HEK293 (cell line): ENCODE measurements at regions not wholly inside any gene's neighbourhood (a gene's known extent, or its start where the extent isn't known, plus 50 kb on each side); places are given as distances from the start of the nearest gene placed in this dataset.

ENCODE experiments used
- CTCF ChIA-PET: fragments of 350-600 bp; formaldehyde crosslinking; extraction: SDS; loops from one replicate; lab custom pipeline; 2021; ENCODE audit warnings: antibody characterized with exemption; lab: Yijun Ruan, JAX
- POLR2A ChIA-PET: fragments of 300-600 bp; formaldehyde crosslinking; extraction: SDS; loops from one replicate; lab custom pipeline; 2020; ENCODE audit warnings: antibody characterized with exemption, inconsistent platforms; lab: Yijun Ruan, JAX
- H3K27ac ChIP-seq: fragments of 200-500 bp; sonication (Bioruptor generic); 2 replicates; pipeline ENCODE4 v1.5.1; 2014; ENCODE audit warnings: low read depth, low read length, control low read depth, inconsistent platforms; ENCODE audit errors: extremely low read depth
- H3K36me3 ChIP-seq, 2 experiments: fragments of 200-500 bp in 1 of 2; sonication (Bioruptor generic) in 1 of 2; 1 replicate in 1 of 2; 2 replicates in 1 of 2; pipeline ENCODE4 v1.5.1; 2014 to 2017; ENCODE audit warnings: inconsistent platforms in 2 of 2, low read length in 2 of 2; ENCODE audit not compliant: control insufficient read depth in 2 of 2, insufficient read depth in 1 of 2
- H3K4me1 ChIP-seq: fragments of 200-500 bp; sonication (Bioruptor generic); 2 replicates; pipeline ENCODE4 v1.5.1; 2014; ENCODE audit warnings: mild to moderate bottlenecking, low read length, inconsistent platforms; ENCODE audit not compliant: control insufficient read depth, insufficient read depth
- H3K4me3 ChIP-seq: 2 replicates; pipeline ENCODE4 v1.5.1; 2011; ENCODE audit warnings: low read depth, mild to moderate bottlenecking, control low read depth, low read length, moderate library complexity
- H3K9me3 ChIP-seq: fragments of 200-500 bp; sonication (Bioruptor generic); 2 replicates; pipeline ENCODE4 v1.5.1; 2014; ENCODE audit warnings: low read depth, low read length, inconsistent platforms; ENCODE audit not compliant: control insufficient read depth, insufficient read depth
- BCL6B ChIP-seq: fragments of 450-650 bp; formaldehyde crosslinking; IDR thresholded peaks from 2 replicates; pipeline ENCODE4 v1.5.1; 2017; ENCODE audit warnings: missing biosample characterization, missing genetic modification characterization
- HIC1 ChIP-seq: fragments of 450-650 bp; formaldehyde crosslinking; IDR thresholded peaks from 2 replicates; pipeline ENCODE4 v1.5.1; 2016; ENCODE audit warnings: missing biosample characterization, missing genetic modification characterization
- KLF8 ChIP-seq: fragments of 450-650 bp; formaldehyde crosslinking; IDR thresholded peaks from 2 replicates; pipeline ENCODE4 v1.5.1; 2016; ENCODE audit warnings: missing biosample characterization, missing genetic modification characterization
- PRDM1 ChIP-seq: fragments of 450-650 bp; formaldehyde crosslinking; IDR thresholded peaks from 2 replicates; pipeline ENCODE4; 2016; ENCODE audit warnings: missing biosample characterization, missing genetic modification characterization
- SETDB1 ChIP-seq: IDR thresholded peaks from one replicate; pipeline ENCODE4 v1.6.1; 2017; ENCODE audit warnings: mild to moderate bottlenecking, low read length, moderate library complexity, mixed read lengths; ENCODE audit not compliant: insufficient read length
- SP3 ChIP-seq: fragments of 450-650 bp; formaldehyde crosslinking; IDR thresholded peaks from 2 replicates; pipeline ENCODE4 v1.5.1; 2016; ENCODE audit warnings: missing biosample characterization, missing genetic modification characterization
- YY1 ChIP-seq: fragments of 450-650 bp; formaldehyde crosslinking; IDR thresholded peaks from 2 replicates; pipeline ENCODE4 v1.5.1; 2018; ENCODE audit warnings: missing biosample characterization, missing genetic modification characterization
- ZBTB20 ChIP-seq: fragments of 450-650 bp; formaldehyde crosslinking; IDR thresholded peaks from 2 replicates; pipeline ENCODE4 v1.5.1; 2016; ENCODE audit warnings: missing biosample characterization, missing genetic modification characterization
- ZBTB6 ChIP-seq: fragments of 450-650 bp; formaldehyde crosslinking; IDR thresholded peaks from 2 replicates; pipeline ENCODE4 v1.5.1; 2017; ENCODE audit warnings: missing biosample characterization, missing genetic modification characterization
- ZNF121 ChIP-seq: fragments of 450-650 bp; formaldehyde crosslinking; IDR thresholded peaks from 2 replicates; pipeline ENCODE4 v1.5.1; 2016; ENCODE audit warnings: missing biosample characterization, missing genetic modification characterization
- ZNF148 ChIP-seq: fragments of 450-650 bp; formaldehyde crosslinking; IDR thresholded peaks from 2 replicates; pipeline ENCODE4 v1.5.0; 2017; ENCODE audit warnings: missing biosample characterization, missing genetic modification characterization, borderline replicate concordance
- ZNF157 ChIP-seq: fragments of 450-650 bp; formaldehyde crosslinking; IDR thresholded peaks from 2 replicates; pipeline ENCODE4 v1.5.1; 2016; ENCODE audit warnings: missing biosample characterization, missing genetic modification characterization
- ZNF223 ChIP-seq: fragments of 450-650 bp; formaldehyde crosslinking; IDR thresholded peaks from 2 replicates; pipeline ENCODE4 v1.5.1; 2016; ENCODE audit warnings: missing biosample characterization, missing genetic modification characterization
- ZNF274 ChIP-seq, 2 experiments: fragments of 200-500 bp in 1 of 2; fragments of 450-650 bp in 1 of 2; sonication (Bioruptor generic) in 1 of 2; formaldehyde crosslinking in 1 of 2; IDR thresholded peaks; 2 replicates each; pipeline versions ENCODE4 v1.5.1 to v1.6.1; 2014 to 2016; ENCODE audit warnings: borderline replicate concordance in 1 of 2, inconsistent platforms in 1 of 2, low read length in 1 of 2, missing biosample characterization in 1 of 2, missing genetic modification characterization in 1 of 2
- ZNF548 ChIP-seq: fragments of 450-650 bp; formaldehyde crosslinking; IDR thresholded peaks from 2 replicates; pipeline ENCODE4 v1.5.1; 2016; ENCODE audit warnings: missing biosample characterization, missing genetic modification characterization
- ZNF549 ChIP-seq: fragments of 450-650 bp; IDR thresholded peaks from 2 replicates; pipeline ENCODE4 v1.5.1; 2018; ENCODE audit warnings: missing biosample characterization, missing genetic modification characterization, mild to moderate bottlenecking, inconsistent platforms, moderate library complexity
- ZNF558 ChIP-seq: fragments of 450-650 bp; formaldehyde crosslinking; IDR thresholded peaks from 2 replicates; pipeline ENCODE4 v1.5.1; 2016; ENCODE audit warnings: missing biosample characterization, missing genetic modification characterization
- ZNF654 ChIP-seq: fragments of 450-650 bp; formaldehyde crosslinking; IDR thresholded peaks from 2 replicates; pipeline ENCODE4 v1.5.1; 2016; ENCODE audit warnings: low read depth, missing biosample characterization, missing genetic modification characterization
- ZNF785 ChIP-seq: fragments of 450-650 bp; formaldehyde crosslinking; IDR thresholded peaks from 2 replicates; pipeline ENCODE4 v1.5.1; 2016; ENCODE audit warnings: missing biosample characterization, missing genetic modification characterization
- ZNF792 ChIP-seq: fragments of 450-650 bp; formaldehyde crosslinking; IDR thresholded peaks from 2 replicates; pipeline ENCODE4 v1.5.1; 2016; ENCODE audit warnings: missing biosample characterization, missing genetic modification characterization
- TF ChIP-seq, protein P1 (sequence below): fragments of 450-650 bp; formaldehyde crosslinking; optimal IDR thresholded peaks from 2 replicates; pipeline ENCODE3; 2016; ENCODE audit warnings: missing biosample characterization, mild to moderate bottlenecking, missing genetic modification characterization
- TF ChIP-seq, protein P2 (sequence below): fragments of 450-650 bp; IDR thresholded peaks from 2 replicates; pipeline ENCODE4 v1.5.1; 2018; ENCODE audit warnings: missing biosample characterization, missing genetic modification characterization

- TF ChIP-seq ZBTB6 = no peak
- TF ChIP-seq ZNF274 (IDR thresholded peaks at IDR 0.05; ENCODE audit: low read length) = no peak
- no peak for TF ChIP-seq ZNF274 (tag by site-specific recombination; IDR thresholded peaks at IDR 0.05; ENCODE audit: borderline replicate concordance)
- TF ChIP-seq KLF8 (tag by site-specific recombination) = no peak
- TF ChIP-seq YY1 (tag by site-specific recombination) = no peak
- TF ChIP-seq, protein P1, sequence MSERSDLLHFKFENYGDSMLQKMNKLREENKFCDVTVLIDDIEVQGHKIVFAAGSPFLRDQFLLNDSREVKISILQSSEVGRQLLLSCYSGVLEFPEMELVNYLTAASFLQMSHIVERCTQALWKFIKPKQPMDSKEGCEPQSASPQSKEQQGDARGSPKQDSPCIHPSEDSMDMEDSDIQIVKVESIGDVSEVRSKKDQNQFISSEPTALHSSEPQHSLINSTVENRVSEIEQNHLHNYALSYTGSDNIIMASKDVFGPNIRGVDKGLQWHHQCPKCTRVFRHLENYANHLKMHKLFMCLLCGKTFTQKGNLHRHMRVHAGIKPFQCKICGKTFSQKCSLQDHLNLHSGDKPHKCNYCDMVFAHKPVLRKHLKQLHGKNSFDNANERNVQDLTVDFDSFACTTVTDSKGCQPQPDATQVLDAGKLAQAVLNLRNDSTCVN (tag by site-specific recombination) = no peak
- no peak for TF ChIP-seq ZNF121
- no peak for TF ChIP-seq HIC1 (tag by site-specific recombination)
- no peak for TF ChIP-seq ZNF654 (tag by site-specific recombination)
- TF ChIP-seq ZNF157 (tag by site-specific recombination) = no peak
- no peak for TF ChIP-seq BCL6B
- TF ChIP-seq ZNF223 (tag by site-specific recombination) = no peak
- no peak for TF ChIP-seq ZBTB20 (tag by site-specific recombination)
- TF ChIP-seq PRDM1 (tag by site-specific recombination) = no peak
- TF ChIP-seq ZNF558 = no peak
- TF ChIP-seq ZNF548 (tag by site-specific recombination) = no peak
- TF ChIP-seq, protein P2, sequence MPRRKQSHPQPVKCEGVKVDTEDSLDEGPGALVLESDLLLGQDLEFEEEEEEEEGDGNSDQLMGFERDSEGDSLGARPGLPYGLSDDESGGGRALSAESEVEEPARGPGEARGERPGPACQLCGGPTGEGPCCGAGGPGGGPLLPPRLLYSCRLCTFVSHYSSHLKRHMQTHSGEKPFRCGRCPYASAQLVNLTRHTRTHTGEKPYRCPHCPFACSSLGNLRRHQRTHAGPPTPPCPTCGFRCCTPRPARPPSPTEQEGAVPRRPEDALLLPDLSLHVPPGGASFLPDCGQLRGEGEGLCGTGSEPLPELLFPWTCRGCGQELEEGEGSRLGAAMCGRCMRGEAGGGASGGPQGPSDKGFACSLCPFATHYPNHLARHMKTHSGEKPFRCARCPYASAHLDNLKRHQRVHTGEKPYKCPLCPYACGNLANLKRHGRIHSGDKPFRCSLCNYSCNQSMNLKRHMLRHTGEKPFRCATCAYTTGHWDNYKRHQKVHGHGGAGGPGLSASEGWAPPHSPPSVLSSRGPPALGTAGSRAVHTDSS (tag by site-specific recombination) = no peak
- TF ChIP-seq SETDB1 = no peak
- no peak overlapping the region for H3K27ac ChIP-seq
- CTCF ChIA-PET = no interaction called here
- no peak overlapping the region for H3K4me3 ChIP-seq
- no peaks in the 10 kb centered on the region for H3K36me3 ChIP-seq
- POLR2A ChIA-PET = no interaction called here
- no peaks in the 10 kb centered on the region; the same call in 1 of the 2 replicates for H3K9me3 ChIP-seq
- H3K4me1 ChIP-seq = no peaks in the 10 kb centered on the region
Observed at GRCh38 chr12:58074259-58074658, 132.9 kb downstream of the ATP23 start.

- no peak for TF ChIP-seq ZNF785 (tag by site-specific recombination)
- no peak for TF ChIP-seq ZNF792 (tag by site-specific recombination)
- no peak for TF ChIP-seq ZNF558
- no peak for TF ChIP-seq ZNF148 (tag by site-specific recombination)
- no peak for TF ChIP-seq ZNF549 (tag by site-specific recombination)
- TF ChIP-seq SP3 (tag by site-specific recombination) = no peak
- no peak overlapping the region for H3K27ac ChIP-seq
- CTCF ChIA-PET = no interaction called here
- no peaks in the 10 kb centered on the region; the same call in 1 of the 2 replicates for H3K9me3 ChIP-seq
- no peaks in the 10 kb centered on the region for H3K36me3 ChIP-seq
- no peak overlapping the region for H3K4me3 ChIP-seq
- POLR2A ChIA-PET = no interaction called here
- no peaks in the 10 kb centered on the region for H3K4me1 ChIP-seq
Observed at GRCh38 chr12:58079806-58080205, 138.4 kb downstream of the ATP23 start.
